HuH-7 (cell line): ENCODE measurements at regions not wholly inside any gene's neighbourhood (a gene's known extent, or its start where the extent isn't known, plus 50 kb on each side); places are given as distances from the start of the nearest gene placed in this dataset.
A peak's percentile ranks its signal among the peaks of the same experiment; 100 is the strongest.
"Not testable (repeated sequence)": the region's sequence is repeated elsewhere in the genome, so short reads cannot be mapped to it uniquely, and the experiment has no call there.

ENCODE experiments used
- DNase-seq: peaks from one replicate; pipeline ENCODE4 v3.0.0; 2011; ENCODE audit warnings: low spot score

DNA sequence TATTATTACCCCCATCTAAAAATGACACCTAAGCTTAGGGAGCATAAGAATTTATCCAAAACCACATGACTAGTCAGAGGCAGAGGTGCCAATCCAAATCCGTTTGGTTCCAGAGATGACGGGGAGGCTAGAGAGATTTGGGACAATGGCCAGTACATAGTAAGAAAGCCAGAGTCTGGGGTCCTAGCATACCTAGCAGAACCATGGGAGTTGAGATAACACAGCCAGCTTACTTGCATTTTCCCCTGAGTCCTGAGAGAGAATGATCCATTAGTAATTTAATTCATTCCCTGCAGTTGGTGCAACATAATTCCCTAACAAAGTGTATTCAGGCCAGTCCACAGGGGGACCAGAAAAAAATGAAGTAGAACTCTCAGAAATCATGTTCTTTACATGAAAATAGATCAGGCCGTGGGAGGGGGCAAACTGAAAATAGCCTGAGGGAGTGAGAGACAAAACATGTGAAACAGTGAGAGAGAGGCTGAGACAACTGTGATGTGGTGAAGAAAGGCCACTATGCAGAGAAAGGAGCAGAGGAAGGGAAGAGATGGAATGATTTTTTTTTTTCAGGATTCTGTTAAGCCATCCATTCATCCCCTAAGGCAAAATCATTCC lies 243.3 kb downstream of the BRINP2 start:
- DNase-seq = no peak

GRCh38 chr1:177411381-177411780 lies 240.6 kb downstream of the BRINP2 start:
- DNase-seq = no peak

- DNase-seq = no peak
These were observed 239.5 kb downstream of the BRINP2 start for GRCh38 chr1:177410179-177410766.

DNA sequence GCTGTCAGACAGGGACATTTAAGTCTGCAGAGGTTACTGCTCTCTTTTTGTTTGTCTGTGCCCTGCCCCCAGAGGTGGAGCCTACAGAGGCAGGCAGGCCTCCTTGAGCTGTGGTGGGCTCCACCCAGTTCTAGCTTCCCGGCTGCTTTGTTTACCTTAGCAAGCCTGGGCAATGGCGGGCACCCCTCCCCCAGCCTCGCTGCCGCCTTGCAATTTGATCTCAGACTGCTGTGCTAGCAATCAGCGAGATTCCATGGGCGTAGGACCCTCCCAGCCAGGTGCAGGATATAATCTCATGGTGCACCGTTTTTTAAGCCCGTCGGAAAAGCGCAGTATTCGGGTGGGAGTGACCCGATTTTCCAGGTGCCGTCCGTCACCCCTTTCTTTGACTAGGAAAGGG lies 235.6 kb downstream of the BRINP2 start:
- not testable (repeated sequence) for DNase-seq

GRCh38 chr1:177392336-177392735 lies 221.6 kb downstream of the BRINP2 start:
- DNase-seq = no peak

DNA sequence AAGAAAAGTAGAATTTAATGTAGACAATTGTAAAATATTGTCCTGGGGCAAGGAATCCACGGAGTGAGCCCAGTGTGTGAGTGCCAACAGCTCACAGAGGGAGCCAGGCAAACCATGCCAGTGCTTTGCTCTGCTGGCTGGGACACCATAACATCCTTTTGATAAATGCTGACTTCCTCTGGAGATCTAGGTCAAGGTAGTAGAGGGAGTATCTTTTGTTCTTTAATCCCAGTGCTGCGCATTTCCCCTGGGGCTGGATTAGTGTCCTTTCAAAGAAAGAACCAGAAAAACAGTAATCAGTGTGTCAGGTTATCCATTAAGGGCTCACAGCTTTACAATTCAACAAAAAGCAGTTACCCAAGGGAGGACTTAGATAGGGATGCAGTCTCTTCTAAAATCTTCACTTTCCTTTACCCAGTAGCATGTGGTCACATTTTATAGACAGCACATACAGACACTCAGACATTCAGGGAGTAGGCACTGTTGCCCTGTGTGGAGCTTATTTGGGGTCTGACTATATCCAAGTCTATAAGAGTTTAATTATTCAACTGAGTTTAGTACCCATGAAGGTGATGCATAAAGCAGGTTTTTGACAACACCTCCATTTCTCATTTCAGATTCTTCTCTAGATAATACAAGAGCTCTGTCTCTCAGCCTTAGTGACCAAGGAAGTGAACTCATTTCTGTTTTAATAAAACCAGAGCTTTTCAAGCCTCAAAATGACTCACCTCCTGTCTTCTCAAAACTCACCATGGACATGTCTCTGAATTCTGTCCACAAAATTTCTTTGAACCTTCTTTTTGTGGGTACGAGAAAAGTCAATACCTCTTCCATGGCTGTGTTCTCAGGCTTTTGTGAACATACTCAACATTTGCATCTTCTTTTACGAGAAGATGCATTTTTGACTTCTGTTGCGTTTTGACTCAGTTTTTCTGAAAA lies 215.3 kb downstream of the BRINP2 start:
- no peak for DNase-seq

DNA sequence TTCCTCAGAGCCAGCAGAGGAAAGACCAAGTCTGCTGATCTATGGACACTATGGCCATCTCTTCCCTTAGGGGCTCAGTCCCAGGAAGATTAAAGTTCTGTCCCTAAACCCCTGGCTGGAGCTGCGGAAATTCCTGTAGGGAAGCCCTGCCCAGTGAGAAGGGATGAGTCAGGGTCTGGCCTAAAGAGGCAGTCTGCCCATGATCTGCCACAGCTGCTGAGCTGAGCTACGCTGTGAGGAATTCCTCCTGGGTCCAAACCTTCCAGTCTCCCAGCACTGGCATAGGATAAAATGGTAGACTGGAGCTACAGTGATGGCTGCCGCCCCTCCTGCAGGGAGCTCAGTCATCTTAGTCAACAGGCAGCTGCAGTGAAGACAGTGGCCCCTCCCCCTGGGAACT lies 213.7 kb downstream of the BRINP2 start:
- DNase-seq = no peak

- no peak for DNase-seq
These were observed 213.0 kb downstream of the BRINP2 start for GRCh38 chr1:177383715-177384114.

DNA sequence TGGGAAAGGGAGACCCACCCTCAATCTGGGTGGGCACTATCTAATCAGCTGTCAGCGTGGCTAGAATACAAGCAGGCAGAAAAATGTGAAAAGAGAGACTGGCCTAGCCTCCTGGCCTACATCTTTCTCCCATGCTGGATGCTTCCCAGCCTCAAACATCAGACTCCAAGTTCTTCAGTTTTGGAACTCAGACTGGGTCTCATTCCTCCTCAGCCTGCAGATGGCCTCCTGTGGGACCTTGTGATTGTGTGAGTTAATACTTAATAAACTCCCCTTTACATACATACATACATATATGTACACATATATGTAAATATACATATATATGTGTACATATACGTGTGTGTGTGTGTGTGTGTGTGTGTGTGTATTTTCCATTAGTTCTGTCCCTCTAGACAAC lies 207.1 kb downstream of the BRINP2 start:
- no peak for DNase-seq

- DNase-seq = no peak
These were observed 197.5 kb downstream of the BRINP2 start for GRCh38 chr1:177368255-177368654.

DNA sequence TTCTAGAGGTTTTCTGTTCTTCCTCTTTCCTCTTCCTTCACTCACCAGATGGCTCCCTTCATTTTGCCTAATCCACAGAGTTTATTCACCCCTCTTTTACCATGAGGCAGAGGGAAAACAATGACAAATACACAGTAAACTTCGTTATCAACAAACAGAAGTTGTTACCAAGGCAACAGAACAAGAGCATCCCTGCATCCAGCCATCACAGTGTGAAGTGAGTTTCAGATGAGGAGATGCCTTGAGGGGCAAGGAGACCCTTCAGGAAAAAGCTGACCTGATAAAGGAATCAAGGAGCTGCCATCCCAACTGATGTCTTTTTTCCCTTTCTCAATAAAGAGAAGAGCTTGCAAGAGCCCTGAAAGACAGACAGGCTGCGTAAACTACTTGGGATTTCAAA lies 195.3 kb downstream of the BRINP2 start:
- DNase-seq = no peak

GRCh38 chr1:177360791-177361190 lies 190.0 kb downstream of the BRINP2 start:
- no peak for DNase-seq

GRCh38 chr1:177356674-177357435 lies 186.1 kb downstream of the BRINP2 start:
- DNase-seq = no peak

GRCh38 chr1:177355575-177355974 lies 184.8 kb downstream of the BRINP2 start:
- DNase-seq = peak; percentile 23

DNA sequence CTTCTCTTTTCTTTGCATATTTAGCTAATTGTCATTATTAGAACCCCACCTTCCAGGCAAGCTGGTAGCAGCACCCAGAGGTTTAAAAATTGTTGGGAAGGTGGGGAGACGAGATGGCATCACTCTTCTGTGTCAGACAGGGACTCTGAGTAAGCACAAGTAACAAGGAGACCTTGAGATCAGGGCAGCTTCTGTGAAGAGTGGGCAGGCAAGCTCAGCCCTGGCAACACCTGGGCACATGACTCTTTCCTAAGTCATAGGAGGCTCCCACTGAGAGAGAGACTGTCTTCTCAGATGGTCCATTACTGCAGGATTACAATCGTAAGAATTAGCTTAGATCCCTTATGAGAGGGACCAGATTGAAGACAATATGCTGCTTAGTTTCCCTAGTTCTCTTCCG lies 183.5 kb downstream of the BRINP2 start:
- no peak for DNase-seq

GRCh38 chr1:177351361-177352108 lies 180.8 kb downstream of the BRINP2 start:
- DNase-seq = no peak

- peak; percentile 10 for DNase-seq
These were observed 176.1 kb downstream of the BRINP2 start for GRCh38 chr1:177346790-177347359.

- no peak for DNase-seq
These were observed 172.7 kb downstream of the BRINP2 start for GRCh38 chr1:177343445-177343844.

- DNase-seq = no peak
These were observed 171.0 kb downstream of the BRINP2 start for GRCh38 chr1:177341773-177342172.

DNA sequence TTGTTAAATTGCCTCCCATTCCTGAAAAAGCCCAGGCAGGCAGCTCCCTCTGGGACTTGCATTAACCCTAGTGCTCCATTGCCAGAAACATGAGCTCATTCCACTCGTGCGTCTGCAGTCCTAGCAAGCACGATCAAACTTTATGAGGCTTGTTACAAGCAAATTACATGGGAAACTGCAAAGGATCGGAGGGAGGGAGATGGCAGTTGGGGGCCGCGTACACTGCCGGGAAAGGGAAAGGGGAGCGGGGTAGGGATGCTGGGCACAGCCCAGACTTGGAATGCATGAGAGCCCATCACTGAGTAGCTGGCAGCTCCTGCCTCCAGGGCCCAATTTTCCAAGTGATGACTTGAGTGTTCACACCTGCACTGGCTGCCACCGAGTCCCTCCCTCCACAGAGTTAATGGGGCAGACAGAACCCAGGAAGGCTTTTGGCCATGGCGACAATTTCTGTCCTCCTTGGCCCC lies 169.9 kb downstream of the BRINP2 start:
- DNase-seq = no peak

DNA sequence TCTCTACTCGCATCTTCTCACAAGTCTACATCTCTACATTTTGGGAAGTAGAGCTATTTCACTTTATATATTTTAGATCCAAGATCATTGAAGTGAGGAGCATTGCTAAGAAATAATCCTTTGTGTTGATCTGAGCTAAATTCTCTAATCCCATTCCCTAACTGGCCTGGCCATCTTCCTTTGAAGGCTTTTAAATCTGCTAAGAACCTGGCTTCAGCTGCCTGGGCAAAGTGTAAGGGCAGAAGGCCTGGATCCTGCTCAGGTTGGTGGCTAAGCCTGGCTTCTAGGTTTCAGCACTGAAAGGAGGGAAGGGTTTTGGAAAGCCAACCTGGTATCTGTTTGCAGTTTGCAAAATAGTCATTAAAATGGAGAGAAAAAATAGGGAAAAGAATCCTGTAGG lies 167.6 kb downstream of the BRINP2 start:
- no peak for DNase-seq
